Liver (tissue), 3 donors: ENCODE measurements at regions not wholly inside any gene's neighbourhood (a gene's known extent, or its start where the extent isn't known, plus 50 kb on each side); places are given as distances from the start of the nearest gene placed in this dataset.

ENCODE experiments used
- GABPA ChIP-seq, 2 donors: IDR thresholded peaks in 1 of 2; conservative IDR thresholded peaks in 1 of 2; 2 replicates each; pipeline ENCODE4 v1.6.1; 2016; ENCODE audit warnings: antibody characterized with exemption in 2 of 2, mild to moderate bottlenecking in 1 of 2, moderate library complexity in 1 of 2
- JUND ChIP-seq, 2 donors: IDR thresholded peaks; 2 replicates each; pipeline ENCODE4 v1.6.1; 2016; ENCODE audit warnings: antibody characterized with exemption in 2 of 2
- RAD21 ChIP-seq, 2 donors: IDR thresholded peaks; 2 replicates each; pipeline ENCODE4 v1.6.1; 2016; ENCODE audit warnings: antibody characterized with exemption in 2 of 2, mild to moderate bottlenecking in 2 of 2
- REST ChIP-seq: IDR thresholded peaks from 2 replicates; pipeline ENCODE4 v1.6.1; 2016; ENCODE audit warnings: antibody characterized with exemption, mild to moderate bottlenecking
- RXRA ChIP-seq, 2 donors: IDR thresholded peaks; 2 replicates each; pipeline ENCODE4 v1.6.1; 2017 to 2018; ENCODE audit warnings: antibody characterized with exemption in 2 of 2, mild to moderate bottlenecking in 1 of 2
- SP1 ChIP-seq: IDR thresholded peaks from 2 replicates; pipeline ENCODE4 v1.6.1; 2018; ENCODE audit warnings: antibody characterized with exemption, mild to moderate bottlenecking
- TAF1 ChIP-seq: conservative IDR thresholded peaks from 2 replicates; pipeline ENCODE4 v1.6.1; 2016; ENCODE audit warnings: antibody characterized with exemption, mild to moderate bottlenecking
- YY1 ChIP-seq: IDR thresholded peaks from 2 replicates; pipeline ENCODE4 v1.6.1; 2016; ENCODE audit warnings: antibody characterized with exemption, mild to moderate bottlenecking
- ZBTB33 ChIP-seq: IDR thresholded peaks from 2 replicates; pipeline ENCODE4 v1.6.1; 2016; ENCODE audit warnings: antibody characterized with exemption
- TF ChIP-seq, protein P1 (sequence below): fragments of 150-350 bp; IDR thresholded peaks from 2 replicates; pipeline ENCODE4 v1.5.1; 2017; ENCODE audit warnings: improper control_type of control experiment, low read depth, low read length; ENCODE audit not compliant: missing input control
- TF ChIP-seq, protein P2 (sequence below): IDR thresholded peaks from 2 replicates; pipeline ENCODE4 v1.6.1; 2016; ENCODE audit warnings: antibody characterized with exemption
- donor health status: healthy.
- donor health status: healthy.

DNA sequence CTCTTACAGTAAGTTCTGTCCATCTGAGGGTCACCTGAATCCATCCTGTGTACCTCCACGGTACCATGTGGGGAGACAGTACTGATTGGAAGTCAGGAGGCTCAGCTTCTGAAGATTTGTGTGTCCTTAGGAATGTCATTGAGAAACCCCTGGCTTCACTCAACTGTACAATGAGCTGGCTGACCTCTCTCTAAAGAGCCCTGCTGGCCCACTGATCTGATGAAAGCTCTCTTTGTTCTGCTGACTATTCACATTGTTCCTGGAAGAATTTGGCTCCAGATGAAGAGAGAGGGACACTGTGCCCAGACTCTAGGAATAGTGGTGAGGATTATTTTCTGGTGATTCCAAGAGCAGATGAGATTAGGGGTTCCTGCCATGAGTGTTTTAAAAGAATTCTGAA is 141.2 kb downstream of the LURAP1L start:
- TF ChIP-seq RAD21 (IDR thresholded peaks at IDR 0.05) = no peak
- TF ChIP-seq, protein P1, sequence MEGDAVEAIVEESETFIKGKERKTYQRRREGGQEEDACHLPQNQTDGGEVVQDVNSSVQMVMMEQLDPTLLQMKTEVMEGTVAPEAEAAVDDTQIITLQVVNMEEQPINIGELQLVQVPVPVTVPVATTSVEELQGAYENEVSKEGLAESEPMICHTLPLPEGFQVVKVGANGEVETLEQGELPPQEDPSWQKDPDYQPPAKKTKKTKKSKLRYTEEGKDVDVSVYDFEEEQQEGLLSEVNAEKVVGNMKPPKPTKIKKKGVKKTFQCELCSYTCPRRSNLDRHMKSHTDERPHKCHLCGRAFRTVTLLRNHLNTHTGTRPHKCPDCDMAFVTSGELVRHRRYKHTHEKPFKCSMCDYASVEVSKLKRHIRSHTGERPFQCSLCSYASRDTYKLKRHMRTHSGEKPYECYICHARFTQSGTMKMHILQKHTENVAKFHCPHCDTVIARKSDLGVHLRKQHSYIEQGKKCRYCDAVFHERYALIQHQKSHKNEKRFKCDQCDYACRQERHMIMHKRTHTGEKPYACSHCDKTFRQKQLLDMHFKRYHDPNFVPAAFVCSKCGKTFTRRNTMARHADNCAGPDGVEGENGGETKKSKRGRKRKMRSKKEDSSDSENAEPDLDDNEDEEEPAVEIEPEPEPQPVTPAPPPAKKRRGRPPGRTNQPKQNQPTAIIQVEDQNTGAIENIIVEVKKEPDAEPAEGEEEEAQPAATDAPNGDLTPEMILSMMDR = no peak
- no peak for TF ChIP-seq REST
- TF ChIP-seq SP1 = no peak
- TF ChIP-seq, protein P2, sequence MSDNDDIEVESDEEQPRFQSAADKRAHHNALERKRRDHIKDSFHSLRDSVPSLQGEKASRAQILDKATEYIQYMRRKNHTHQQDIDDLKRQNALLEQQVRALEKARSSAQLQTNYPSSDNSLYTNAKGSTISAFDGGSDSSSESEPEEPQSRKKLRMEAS = no peak
- TF ChIP-seq GABPA (IDR thresholded peaks at IDR 0.05 in 1 of 2, conservative IDR thresholded peaks at IDR 0.05 in 1 of 2) = no peak
- TF ChIP-seq RXRA (IDR thresholded peaks at IDR 0.05) = no peak
- no peak for TF ChIP-seq TAF1
- TF ChIP-seq ZBTB33 = no peak
- no peak for TF ChIP-seq YY1
- no peak for TF ChIP-seq JUND (IDR thresholded peaks at IDR 0.05)
